HG03520 (cell line): ENCODE measurements at regions not wholly inside any gene's neighbourhood (a gene's known extent, or its start where the extent isn't known, plus 50 kb on each side); places are given as distances from the start of the nearest gene placed in this dataset.

Experiments used
- ATAC-seq: cut with Tn5 transposase; IDR thresholded peaks from one replicate; pipeline ENCODE4 v1.9.1; 2021; ENCODE audit warnings: mild to moderate bottlenecking, moderate library complexity; ENCODE audit not compliant: unreplicated experiment

DNA sequence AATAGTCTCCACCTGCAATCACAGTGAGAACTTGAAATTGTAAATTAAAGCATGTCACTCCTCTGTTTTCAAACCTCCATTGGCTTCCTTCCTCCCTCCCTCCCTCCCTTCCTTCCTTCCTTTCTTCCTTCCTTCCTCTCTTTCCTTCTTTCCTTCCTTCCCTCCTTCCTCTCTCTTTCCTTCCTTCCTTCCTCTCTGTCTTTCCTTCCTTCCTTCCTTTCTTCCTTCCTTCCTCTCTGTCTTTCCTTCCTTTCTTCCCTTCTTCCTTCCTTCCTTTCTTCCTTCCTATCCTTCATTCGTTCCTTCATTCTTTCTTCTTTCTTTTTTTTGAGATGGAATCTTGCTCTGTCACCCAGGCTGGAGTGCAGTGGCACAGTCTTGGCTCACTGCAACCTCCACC lies 595.0 kb upstream of the ZNF608 start:
- ATAC-seq, result no peak

- no peak for ATAC-seq
Observed at GRCh38 chr5:125343015-125343414, 596.6 kb upstream of the ZNF608 start.

DNA sequence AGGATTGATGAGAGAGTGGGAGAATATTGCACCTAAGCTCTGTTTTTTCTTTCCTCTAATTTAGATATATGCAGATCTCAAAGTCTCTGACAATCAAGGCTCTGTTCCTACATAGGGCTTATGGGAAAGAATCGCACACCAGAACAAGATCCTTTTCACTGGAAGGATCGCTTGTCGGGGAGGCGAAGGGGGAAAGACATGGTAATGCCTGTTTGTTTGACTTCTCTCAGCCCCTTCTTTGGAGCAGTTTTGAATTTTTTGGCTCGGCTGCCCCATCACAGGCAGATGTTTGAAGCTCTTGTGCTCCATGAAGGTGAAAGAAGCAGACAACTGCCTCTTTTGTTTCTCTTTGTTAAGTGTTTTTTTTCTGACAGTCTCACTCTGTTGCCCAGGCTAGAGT lies 599.9 kb upstream of the ZNF608 start:
- no peak for ATAC-seq

DNA sequence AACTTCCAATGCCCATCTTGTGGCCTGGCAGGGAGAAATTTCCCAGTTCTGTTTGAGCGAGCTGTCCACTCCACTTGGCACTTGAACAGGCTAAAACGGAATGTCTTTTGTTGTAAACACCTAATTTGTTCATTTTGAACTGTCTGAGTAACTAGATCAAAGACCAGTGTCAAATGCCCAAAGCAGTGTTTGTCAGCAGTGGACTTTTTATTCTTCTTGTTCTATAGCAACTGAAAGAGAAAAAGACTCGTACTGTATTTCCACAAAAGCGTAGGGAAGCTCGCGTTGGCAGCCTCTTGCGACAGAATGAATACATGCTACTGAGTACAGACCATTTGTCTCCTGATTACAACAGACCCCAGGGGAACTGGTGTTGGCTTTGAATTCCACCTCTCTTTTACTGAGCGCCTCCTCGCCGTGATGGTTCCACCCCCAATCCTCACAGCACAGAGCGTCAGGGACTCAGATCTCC lies 601.8 kb upstream of the ZNF608 start:
- ATAC-seq, result no peak

GRCh38 chr5:125348936-125349831 lies 602.7 kb upstream of the ZNF608 start:
- no peak for ATAC-seq

DNA sequence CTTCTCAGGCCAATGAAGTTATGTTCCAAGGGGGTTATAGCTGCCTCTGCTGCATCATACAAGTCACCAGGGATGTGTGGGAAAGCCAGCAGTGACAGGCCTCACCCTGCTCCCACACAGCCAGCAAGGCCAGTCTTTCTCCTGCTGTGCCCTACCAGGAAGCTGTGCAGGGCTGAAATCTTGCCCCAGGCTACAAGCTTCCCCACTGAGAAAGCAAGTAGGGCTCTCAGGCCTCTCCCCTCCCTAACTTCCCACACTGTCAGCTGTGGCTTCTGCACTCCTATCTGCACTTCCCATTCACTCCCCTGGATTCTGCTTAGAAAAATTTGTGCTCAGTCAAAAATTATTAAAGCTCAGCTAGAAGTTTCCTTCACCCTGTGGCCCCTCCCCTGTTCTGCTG lies 611.2 kb upstream of the ZNF608 start:
- no peak for ATAC-seq

GRCh38 chr5:125365747-125366146 lies 619.3 kb upstream of the ZNF608 start:
- no peak for ATAC-seq

DNA sequence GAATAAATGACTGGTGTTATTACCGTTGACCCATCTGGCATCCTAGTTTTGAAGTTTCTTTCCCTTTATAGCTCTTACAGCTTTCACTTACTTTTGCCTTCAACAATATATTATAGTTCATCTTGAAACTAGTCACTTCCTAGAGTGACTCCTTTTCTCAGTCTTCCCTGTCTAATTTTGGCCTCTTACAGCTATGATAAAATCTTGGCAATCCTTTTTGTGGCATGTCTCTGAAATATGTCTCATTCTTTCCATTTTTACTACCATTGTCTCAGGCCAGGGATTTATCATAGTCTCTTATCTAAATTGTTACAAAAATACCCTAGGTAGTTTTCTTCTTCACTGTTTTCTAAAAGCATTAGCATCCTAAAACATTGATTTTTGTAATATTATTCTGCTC lies 621.3 kb upstream of the ZNF608 start:
- ATAC-seq, result no peak

DNA sequence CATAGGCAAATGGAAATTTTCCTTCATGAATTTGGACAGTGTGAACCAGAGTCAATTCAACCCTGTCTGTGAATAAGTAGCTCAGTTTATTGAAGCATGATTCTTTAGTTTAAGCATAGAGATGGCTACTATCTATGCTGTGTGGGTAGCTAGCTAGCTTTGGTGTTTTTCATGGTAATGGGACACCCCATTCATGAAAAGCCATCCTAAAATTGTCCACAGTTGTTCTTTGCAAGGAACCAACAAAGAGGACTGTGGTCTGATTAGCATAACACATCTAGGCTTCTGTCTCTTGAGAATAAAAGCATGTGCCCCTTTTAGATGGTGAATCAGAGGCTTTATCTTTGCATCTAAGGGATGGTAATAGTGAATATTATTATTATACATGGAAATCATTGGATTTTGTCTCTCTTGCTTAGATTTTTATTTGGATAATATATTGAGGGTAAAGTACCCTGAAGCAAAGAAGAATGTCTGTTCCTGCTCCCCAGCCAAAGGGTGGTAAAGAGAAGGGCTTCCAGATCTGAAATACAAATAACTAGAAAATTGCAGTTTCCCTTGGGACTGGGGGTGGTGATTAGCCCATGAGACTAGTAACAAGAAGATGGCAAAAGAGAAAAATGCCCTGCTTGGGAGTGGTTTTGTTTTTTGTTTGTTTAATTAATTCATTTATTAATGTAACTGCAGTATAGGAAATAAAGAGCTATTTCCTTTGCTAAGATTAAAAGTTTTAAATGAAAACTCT lies 624.2 kb upstream of the ZNF608 start:
- no peak for ATAC-seq

DNA sequence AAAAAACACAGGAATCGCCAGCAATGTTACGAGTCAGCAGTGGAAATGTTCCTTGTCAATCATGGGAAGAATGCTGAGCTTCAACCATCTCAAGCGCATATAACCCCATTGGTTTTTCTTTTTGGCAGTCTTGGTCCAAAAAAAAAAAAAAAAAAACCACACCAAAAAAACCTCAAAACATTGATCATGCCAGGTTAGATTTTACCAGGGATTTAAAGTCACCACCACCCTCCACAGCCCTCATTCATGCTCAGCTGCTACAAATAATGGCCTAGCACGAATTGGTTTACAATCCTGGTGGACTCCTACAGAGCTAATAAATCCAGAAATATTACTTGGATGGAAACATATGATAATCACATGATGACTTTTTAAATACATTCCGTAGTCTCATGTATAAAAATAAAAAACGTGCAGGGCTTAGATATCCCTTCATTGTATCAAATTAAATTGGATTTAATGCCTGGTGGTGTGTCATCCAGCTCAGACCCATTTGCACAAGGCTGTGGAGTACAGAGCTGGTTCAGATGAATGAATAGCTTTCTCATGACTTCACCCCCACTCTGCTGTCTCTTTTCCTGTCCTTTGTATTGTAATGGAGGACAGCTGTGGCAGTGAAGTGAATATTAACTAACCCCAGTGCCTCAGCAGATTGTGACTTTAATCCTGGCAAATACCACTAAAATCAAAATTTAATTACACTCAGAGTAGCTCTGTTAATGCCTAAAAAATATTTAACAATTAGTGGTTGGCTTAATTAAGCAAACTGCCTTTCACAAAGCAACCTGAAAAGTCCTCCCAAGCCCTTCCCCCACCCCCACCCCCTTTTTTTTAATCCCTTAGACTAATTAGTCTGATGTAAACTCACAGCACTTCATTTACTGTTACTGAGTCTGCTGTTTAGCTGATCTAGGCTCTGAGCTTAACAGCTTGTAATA lies 626.5 kb upstream of the ZNF608 start:
- ATAC-seq, result no peak

DNA sequence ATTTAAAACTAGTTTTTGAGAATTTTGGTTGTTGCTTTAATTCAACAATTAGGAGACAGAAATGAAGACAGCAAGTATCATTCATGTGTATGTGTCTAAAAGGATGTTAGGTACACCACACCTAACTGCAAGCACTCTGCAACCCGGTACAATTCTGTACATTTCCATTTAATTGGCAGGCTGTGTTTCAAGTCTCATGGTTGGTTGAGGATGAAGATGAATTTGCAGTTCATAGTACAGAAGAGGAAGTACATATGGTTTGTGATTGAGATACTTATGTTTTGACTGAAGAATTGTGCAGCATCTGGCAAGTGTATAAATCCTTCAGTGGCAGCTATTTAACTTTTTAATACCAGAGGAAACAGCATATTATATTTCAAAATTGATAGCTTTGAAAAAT lies 628.7 kb upstream of the ZNF608 start:
- ATAC-seq, result no peak

DNA sequence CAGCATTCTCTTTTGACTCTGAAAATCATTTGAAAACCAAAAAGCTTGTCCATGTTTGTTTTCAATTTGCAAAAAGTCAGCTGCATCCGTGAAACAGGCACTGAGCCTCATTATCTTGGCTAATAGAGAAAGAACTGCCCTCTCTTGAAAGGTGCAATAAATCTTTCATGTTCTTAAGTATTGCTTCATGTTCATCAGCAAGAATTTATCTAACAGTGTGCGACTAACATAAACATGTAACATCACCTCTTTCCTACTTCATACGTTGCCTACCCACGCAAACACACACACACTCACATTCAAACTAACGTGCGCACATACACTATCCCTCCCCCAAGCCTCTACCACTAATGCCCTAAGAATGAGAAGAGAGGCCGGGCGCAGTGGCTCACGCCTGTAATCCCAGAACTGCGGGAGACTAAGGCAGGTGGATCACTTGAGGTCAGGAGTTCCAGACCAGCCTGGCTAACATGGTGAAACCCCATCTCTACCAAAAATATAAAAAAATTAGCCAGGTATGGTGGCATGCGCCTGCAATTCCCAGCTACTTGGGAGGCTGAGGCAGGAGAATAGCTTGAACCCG lies 629.7 kb upstream of the ZNF608 start:
- no peak for ATAC-seq

DNA sequence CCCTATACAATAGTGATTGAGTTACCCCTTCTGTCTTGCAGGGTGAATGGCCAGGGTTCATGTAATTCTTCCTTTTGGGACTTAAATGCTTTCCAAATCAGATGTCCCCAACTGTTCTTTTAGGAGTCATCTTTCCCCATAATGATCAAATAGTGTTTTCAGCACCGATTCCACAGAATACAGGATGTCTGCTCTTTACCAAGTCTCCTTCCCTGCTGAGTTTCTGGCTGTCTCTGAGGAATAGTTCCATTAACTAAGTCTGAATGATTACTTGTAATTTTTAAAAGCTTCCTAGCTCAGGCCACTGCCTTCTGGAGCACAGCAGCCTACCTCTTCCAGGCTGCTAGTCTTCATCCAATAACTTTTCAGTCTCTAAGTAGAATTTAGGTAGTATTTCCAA lies 630.7 kb upstream of the ZNF608 start:
- no peak for ATAC-seq

DNA sequence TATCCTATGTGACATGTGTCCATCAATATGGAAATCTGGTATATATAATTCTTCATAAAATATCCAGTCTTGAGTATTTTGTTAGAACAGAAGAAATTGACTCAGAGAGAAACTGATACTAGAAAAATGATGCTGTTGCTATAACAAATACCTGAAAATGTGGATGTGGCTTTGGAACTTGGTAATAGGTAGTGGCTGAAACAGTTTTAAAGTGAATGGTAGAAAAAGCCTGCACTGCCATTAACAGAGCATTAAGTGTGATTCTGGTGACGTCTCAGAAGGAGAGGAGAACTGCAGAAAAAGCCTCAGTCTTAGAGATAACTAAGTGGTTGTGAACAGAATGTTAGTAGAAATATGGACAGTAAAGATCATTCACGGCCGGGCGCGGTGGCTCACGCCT lies 634.9 kb upstream of the ZNF608 start:
- peak; percentile 75 for ATAC-seq

GRCh38 chr5:125384071-125384470 lies 637.6 kb upstream of the ZNF608 start:
- ATAC-seq, result no peak

DNA sequence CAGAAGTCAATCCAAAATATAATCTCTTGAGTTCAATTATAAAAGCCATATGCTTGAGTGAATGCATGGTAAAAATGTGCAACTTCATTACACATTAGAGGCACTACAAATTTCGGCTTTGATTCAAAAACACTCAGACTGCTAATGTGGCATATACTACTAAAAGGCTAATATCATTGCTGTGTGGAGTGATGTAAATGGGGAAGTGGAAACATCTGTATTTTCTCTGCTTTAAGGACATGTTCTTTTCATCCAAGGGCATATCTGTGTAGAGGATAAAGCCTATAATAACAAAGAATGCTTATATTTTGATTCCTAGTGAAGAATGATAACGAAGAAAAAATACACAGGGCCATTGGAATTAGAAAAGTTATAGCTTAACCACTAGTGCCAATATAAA lies 643.9 kb upstream of the ZNF608 start:
- ATAC-seq, result no peak

- no peak for ATAC-seq
Observed at GRCh38 chr5:125393221-125393815, 646.9 kb upstream of the ZNF608 start.

- no peak for ATAC-seq
Observed at GRCh38 chr5:125394661-125395280, 648.3 kb upstream of the ZNF608 start.

- no peak for ATAC-seq
Observed at GRCh38 chr5:125396462-125396861, 650.0 kb upstream of the ZNF608 start.

DNA sequence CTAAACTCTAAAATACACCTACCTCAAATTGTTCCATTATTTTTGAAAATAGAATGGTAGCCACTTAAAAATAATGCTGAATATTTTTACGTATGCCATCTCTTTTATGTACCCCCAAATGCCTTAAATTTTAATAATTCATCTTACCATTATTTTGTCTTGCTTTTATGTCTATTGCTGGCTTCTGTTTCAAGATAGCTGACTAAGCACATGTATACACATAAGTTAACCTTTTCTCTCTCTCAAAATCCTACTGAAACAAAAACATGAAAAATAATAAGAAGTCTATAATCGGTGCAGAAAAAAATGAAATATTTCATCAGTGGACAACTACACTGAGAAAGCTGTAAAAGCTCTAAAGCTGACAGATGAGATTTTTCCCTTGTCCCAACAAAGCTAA lies 652.0 kb upstream of the ZNF608 start:
- ATAC-seq, result no peak
